Stimulated activated effector memory CD8-positive, alpha-beta T cell treated with anti-CD3 and anti-CD28 coated beads, Interleukin-12 subunit alpha, Interleukin-12 subunit beta, amount 100 ng/mL, for 72 hours (primary cell): ENCODE measurements at regions not wholly inside any gene's neighbourhood (a gene's known extent, or its start where the extent isn't known, plus 50 kb on each side); places are given as distances from the start of the nearest gene placed in this dataset.
A peak's percentile ranks its signal among the peaks of the same experiment; 100 is the strongest.

ENCODE experiments used
- ATAC-seq: fragments of 150-1000 bp; cut with Tn5 transposase; 2 replicates; pipeline ENCODE4 v1.10.0; 2021
- DNase-seq, 2 donors: peaks; one replicate each; pipeline ENCODE4 v3.0.0; 2021 to 2022; ENCODE audit warnings: low spot score in 2 of 2
- H3K27ac Mint-ChIP-seq: one replicate; pipeline ENCODE4 v1.8.0; 2022; ENCODE audit warnings: mild to moderate bottlenecking, mixed read lengths
- H3K36me3 Mint-ChIP-seq: one replicate; pipeline ENCODE4 v1.8.0; 2022; ENCODE audit warnings: mild to moderate bottlenecking, mixed read lengths
- H3K4me1 Mint-ChIP-seq: one replicate; pipeline ENCODE4 v1.8.0; 2022; ENCODE audit warnings: mixed read lengths
- H3K4me3 Mint-ChIP-seq: one replicate; pipeline ENCODE4 v1.8.0; 2022; ENCODE audit warnings: mild to moderate bottlenecking, mixed read lengths
- H3K9me3 Mint-ChIP-seq: one replicate; pipeline ENCODE4 v1.8.0; 2022; ENCODE audit warnings: mixed read lengths

DNA sequence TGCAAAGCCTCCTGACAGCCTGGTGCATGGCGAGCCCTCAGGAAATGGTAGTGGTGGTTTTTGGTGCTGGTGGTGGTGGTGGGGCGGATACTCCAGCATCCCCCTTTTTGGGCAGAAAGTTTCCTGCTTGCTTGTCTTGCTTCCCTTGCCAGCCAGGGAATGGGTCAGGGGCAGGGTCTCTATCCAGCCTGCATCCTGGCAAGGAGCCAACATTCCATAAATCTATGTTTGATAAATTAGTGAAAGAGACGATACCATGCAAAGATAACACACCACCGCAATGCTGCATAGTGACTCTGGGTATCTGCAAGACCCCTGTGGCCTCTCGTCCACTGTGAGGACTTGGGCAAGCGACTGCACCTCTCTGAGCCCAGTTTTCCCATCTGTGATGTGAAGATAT is 246.2 kb downstream of the LRFN2 start:
- DNase-seq (no peak), ATAC-seq (no peak)
- no peak overlapping the region for H3K27ac Mint-ChIP-seq
- no peaks in the 10 kb centered on the region for H3K4me1 Mint-ChIP-seq
- H3K36me3 Mint-ChIP-seq, result no peaks in the 10 kb centered on the region
- H3K9me3 Mint-ChIP-seq, result no peaks in the 10 kb centered on the region
- no peak overlapping the region for H3K4me3 Mint-ChIP-seq

DNA sequence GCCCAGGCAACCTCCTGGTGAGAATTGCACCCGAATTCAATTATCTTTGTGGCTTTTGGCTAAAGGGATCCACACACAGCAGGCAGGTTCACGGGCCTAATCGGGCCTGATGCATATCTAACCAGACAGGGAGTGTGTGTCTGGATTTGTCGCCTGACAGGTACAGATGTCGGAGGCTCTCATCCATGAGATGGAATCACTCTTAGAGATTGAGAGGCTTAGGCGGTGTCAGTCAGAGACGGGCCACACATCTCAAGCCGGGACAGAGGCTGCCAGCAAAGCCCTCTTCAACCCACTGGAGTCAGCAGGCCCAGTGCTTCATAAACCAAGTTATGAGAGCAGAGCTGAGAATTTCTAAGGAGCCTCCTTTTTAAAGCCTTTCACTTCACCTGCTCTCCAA is 247.0 kb downstream of the LRFN2 start:
- Mint-ChIP-seq H3K4me1 (no peaks in the 10 kb centered on the region), H3K4me3 (no peak overlapping the region), H3K36me3 (no peaks in the 10 kb centered on the region), H3K27ac (no peak overlapping the region), H3K9me3 (no peaks in the 10 kb centered on the region)
- no peak for ATAC-seq
- no peak for DNase-seq

- H3K36me3 Mint-ChIP-seq, result no peaks in the 10 kb centered on the region
- H3K9me3 Mint-ChIP-seq, result no peaks in the 10 kb centered on the region
- no peaks in the 10 kb centered on the region for H3K4me1 Mint-ChIP-seq
- DNase-seq (no peak), ATAC-seq (no peak)
- H3K4me3 Mint-ChIP-seq, result no peak overlapping the region
- no peak overlapping the region for H3K27ac Mint-ChIP-seq
These were observed 248.9 kb downstream of the LRFN2 start for GRCh38 chr6:40338306-40338705.

GRCh38 chr6:40336940-40337760 is 250.0 kb downstream of the LRFN2 start:
- H3K4me3 Mint-ChIP-seq, result no peak overlapping the region
- DNase-seq, result no peak
- no peaks in the 10 kb centered on the region for H3K36me3 Mint-ChIP-seq
- no peaks in the 10 kb centered on the region for H3K9me3 Mint-ChIP-seq
- H3K4me1 Mint-ChIP-seq, result no peaks in the 10 kb centered on the region
- no peak overlapping the region for H3K27ac Mint-ChIP-seq
- ATAC-seq, result no peak

GRCh38 chr6:40336296-40336695 is 250.9 kb downstream of the LRFN2 start:
- Mint-ChIP-seq H3K4me3 (no peak overlapping the region), H3K9me3 (no peaks in the 10 kb centered on the region), H3K27ac (no peak overlapping the region), H3K4me1 (no peaks in the 10 kb centered on the region), H3K36me3 (no peaks in the 10 kb centered on the region)
- ATAC-seq (no peak), DNase-seq (no peak)

DNA sequence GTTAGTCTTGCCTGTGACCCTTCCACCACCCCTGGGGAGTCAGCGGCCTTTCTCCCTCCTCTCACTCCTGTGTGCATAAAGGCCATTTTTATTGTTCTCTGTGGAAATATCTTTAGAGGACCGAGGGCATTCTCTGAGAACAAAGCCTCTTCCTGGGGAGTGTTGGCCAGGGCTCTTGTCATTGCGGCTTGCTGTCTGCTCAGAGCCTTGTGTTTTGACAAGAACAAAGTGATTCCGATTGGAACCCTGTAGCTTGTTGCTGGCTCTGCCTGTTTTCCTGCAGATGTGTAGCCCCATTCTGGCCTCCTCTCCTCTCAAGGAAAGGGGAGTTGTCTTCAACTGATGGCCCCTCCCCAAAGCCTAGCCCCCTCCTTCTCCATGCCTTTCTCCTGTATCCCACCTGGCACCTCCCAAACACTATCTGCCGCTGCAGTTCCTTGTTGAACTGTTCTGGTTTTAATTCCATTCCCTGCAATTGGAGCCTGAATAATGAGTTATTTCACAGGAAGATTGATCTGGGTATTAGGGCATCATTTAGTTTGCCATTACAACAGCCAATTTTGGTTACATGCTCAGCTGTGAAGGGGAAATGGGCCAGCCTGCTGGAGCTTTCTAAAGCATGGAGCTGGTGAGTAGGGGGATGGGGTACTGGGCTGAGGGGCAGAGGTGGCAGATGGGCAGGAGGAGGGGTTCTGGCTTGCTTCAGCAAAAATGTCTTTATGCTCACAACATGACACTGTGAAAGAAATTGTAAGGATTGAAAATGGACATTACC is 252.5 kb downstream of the LRFN2 start:
- Mint-ChIP-seq H3K36me3 (no peaks in the 10 kb centered on the region), H3K4me3 (no peak overlapping the region), H3K4me1 (no peaks in the 10 kb centered on the region), H3K27ac (no peak overlapping the region), H3K9me3 (no peaks in the 10 kb centered on the region)
- DNase-seq (no peak), ATAC-seq (no peak)

DNA sequence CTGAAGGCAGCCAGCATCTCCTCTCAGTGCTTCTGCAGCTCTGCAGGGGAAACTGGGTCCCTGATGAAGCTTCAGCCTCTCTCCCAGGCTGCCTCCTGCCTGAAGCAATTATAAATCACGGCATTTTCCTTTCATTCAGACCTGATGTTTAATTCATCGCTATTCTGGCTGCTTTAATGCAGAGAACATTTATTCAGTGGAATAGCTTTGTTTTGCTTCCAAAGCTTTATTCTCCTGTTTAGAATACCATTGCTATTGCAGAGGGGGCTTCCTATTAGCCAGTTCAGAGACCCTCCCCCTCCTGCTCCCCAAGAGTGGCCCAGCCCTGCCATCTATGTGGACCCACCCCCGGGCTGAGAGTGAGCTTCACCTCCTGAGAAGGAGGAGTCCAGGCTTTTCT is 255.6 kb downstream of the LRFN2 start:
- DNase-seq (no peak), ATAC-seq (no peak)
- Mint-ChIP-seq H3K4me1 (peaks cover 6% of the 10 kb centered on the region), H3K4me3 (no peak overlapping the region), H3K27ac (no peak overlapping the region), H3K36me3 (peaks cover 6% of the 10 kb centered on the region), H3K9me3 (no peaks in the 10 kb centered on the region)

DNA sequence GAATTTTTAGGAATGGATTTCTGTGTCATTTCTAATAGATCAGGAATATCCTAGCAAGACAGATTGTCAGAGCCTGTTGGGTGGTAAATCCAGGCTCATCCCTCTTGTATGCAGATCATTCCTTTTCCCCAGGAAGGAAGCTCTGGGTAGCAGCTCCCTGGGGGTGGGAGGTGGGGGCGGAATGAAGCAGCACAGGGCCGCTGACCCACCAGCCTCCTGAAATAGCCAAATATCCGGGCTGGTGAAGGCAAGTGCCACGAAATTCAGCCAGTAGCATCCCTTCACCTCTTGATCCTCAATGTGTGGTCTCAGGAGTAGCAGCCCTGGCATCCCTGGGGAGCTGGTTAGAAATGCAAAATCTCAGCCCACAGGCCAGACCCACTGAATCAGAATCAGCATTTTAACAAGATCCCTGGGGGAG is 256.9 kb downstream of the LRFN2 start:
- H3K36me3 Mint-ChIP-seq, result peaks cover 6% of the 10 kb centered on the region
- H3K9me3 Mint-ChIP-seq, result no peaks in the 10 kb centered on the region
- peaks cover 6% of the 10 kb centered on the region for H3K4me1 Mint-ChIP-seq
- ATAC-seq, result no peak
- no peak overlapping the region for H3K4me3 Mint-ChIP-seq
- DNase-seq, result no peak
- H3K27ac Mint-ChIP-seq, result no peak overlapping the region

DNA sequence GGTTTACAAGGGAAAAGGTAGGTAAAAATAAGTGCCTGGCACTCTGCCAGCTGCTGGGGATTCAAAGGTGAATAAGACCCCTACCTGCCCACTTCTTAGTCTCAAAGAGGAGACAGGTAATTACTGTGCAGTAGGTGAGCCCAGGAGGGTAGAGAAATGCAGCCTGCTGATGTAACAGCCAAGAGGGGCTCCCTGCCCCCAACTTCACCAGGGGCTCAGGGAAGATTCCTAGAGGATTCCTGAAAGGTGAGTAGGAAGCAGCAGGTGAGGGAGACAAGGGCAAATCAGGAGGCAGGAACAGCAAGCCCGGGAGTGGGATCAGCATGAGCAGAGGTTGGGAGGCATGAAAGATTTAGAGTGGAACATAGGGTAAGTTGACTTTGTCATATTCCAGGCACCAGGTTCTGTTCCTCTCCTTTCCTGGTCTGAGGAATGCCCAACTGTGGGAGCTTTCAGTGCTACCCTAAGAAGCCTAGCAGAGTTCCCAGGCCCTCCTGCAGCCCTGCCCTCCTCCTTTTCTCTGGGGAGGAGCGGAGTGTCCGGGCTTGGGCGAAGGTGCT is 258.1 kb downstream of the LRFN2 start:
- no peak overlapping the region for H3K4me3 Mint-ChIP-seq
- peaks cover 6% of the 10 kb centered on the region for H3K36me3 Mint-ChIP-seq
- no peak overlapping the region for H3K27ac Mint-ChIP-seq
- ATAC-seq (no peak), DNase-seq (no peak)
- H3K4me1 Mint-ChIP-seq, result peaks cover 6% of the 10 kb centered on the region
- H3K9me3 Mint-ChIP-seq, result no peaks in the 10 kb centered on the region

GRCh38 chr6:40328386-40328985 is 258.7 kb downstream of the LRFN2 start:
- Mint-ChIP-seq H3K27ac (no peak overlapping the region), H3K4me3 (no peak overlapping the region), H3K36me3 (peaks cover 6% of the 10 kb centered on the region), H3K9me3 (no peaks in the 10 kb centered on the region), H3K4me1 (peaks cover 6% of the 10 kb centered on the region)
- ATAC-seq (peak; percentile 42), DNase-seq (peak; percentile 6 to 51)

GRCh38 chr6:40326714-40327421 is 260.3 kb downstream of the LRFN2 start:
- H3K4me3 Mint-ChIP-seq, result no peak overlapping the region
- peaks cover 6% of the 10 kb centered on the region for H3K4me1 Mint-ChIP-seq
- peaks cover 6% of the 10 kb centered on the region for H3K36me3 Mint-ChIP-seq
- H3K9me3 Mint-ChIP-seq, result no peaks in the 10 kb centered on the region
- ATAC-seq, result no peak
- peak overlapping the region; percentile 17 for H3K27ac Mint-ChIP-seq
- DNase-seq, result no peak

- peaks cover 6% of the 10 kb centered on the region for H3K4me1 Mint-ChIP-seq
- H3K4me3 Mint-ChIP-seq, result no peak overlapping the region
- H3K9me3 Mint-ChIP-seq, result no peaks in the 10 kb centered on the region
- peaks cover 6% of the 10 kb centered on the region for H3K36me3 Mint-ChIP-seq
- DNase-seq (no peak), ATAC-seq (no peak)
- no peak overlapping the region for H3K27ac Mint-ChIP-seq
These were observed 261.4 kb downstream of the LRFN2 start for GRCh38 chr6:40325791-40326190.

- H3K4me3 Mint-ChIP-seq, result no peak overlapping the region
- no peak for DNase-seq
- no peaks in the 10 kb centered on the region for H3K9me3 Mint-ChIP-seq
- no peak overlapping the region for H3K27ac Mint-ChIP-seq
- H3K36me3 Mint-ChIP-seq, result peaks cover 6% of the 10 kb centered on the region
- peaks cover 6% of the 10 kb centered on the region for H3K4me1 Mint-ChIP-seq
- ATAC-seq, result no peak
These were observed 262.1 kb downstream of the LRFN2 start for GRCh38 chr6:40325041-40325440.

GRCh38 chr6:40323881-40324634 is 263.1 kb downstream of the LRFN2 start:
- peaks cover 6% of the 10 kb centered on the region for H3K4me1 Mint-ChIP-seq
- peaks cover 6% of the 10 kb centered on the region for H3K36me3 Mint-ChIP-seq
- no peak overlapping the region for H3K4me3 Mint-ChIP-seq
- H3K9me3 Mint-ChIP-seq, result no peaks in the 10 kb centered on the region
- ATAC-seq (no peak), DNase-seq (no peak)
- no peak overlapping the region for H3K27ac Mint-ChIP-seq
